Loucy (cell line): ENCODE measurements at regions not wholly inside any gene's neighbourhood (a gene's known extent, or its start where the extent isn't known, plus 50 kb on each side); places are given as distances from the start of the nearest gene placed in this dataset.

Experiments
- EZH2phosphoT487 ChIP-seq: fragments of 200-600 bp; IDR thresholded peaks from 2 replicates; pipeline ENCODE4 v1.6.1; 2018; ENCODE audit warnings: antibody characterized with exemption, mild to moderate bottlenecking, moderate library complexity, borderline replicate concordance
- TF ChIP-seq, protein P1 (sequence below): fragments of 200-600 bp; sonication (generic); conservative IDR thresholded peaks from 2 replicates; pipeline ENCODE4 v1.5.1; 2014; ENCODE audit warnings: mild to moderate bottlenecking, antibody characterized with exemption, low read length

DNA sequence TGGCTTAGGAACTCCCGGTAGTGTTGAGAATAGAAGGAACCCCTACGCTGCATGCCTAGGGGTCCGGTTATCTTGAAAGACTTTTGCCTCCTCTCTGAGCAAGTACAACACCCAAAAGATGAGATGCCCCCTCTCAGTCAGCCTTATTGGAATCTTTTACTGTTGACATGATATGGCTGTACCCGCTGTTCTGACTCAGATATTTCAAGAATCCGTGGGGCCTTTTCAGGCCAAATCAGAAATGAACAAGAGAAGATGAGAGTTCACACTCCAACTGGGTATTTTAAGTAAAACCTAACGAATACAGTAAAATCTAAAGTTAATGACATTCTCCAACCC is 164.2 kb downstream of the PPIAL4G start:
- TF ChIP-seq, protein P1, sequence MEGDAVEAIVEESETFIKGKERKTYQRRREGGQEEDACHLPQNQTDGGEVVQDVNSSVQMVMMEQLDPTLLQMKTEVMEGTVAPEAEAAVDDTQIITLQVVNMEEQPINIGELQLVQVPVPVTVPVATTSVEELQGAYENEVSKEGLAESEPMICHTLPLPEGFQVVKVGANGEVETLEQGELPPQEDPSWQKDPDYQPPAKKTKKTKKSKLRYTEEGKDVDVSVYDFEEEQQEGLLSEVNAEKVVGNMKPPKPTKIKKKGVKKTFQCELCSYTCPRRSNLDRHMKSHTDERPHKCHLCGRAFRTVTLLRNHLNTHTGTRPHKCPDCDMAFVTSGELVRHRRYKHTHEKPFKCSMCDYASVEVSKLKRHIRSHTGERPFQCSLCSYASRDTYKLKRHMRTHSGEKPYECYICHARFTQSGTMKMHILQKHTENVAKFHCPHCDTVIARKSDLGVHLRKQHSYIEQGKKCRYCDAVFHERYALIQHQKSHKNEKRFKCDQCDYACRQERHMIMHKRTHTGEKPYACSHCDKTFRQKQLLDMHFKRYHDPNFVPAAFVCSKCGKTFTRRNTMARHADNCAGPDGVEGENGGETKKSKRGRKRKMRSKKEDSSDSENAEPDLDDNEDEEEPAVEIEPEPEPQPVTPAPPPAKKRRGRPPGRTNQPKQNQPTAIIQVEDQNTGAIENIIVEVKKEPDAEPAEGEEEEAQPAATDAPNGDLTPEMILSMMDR = no peak
- no peak for TF ChIP-seq EZH2phosphoT487
